NCI-H345 treated with DMSO at 0.1 percent for 48 hours (cell line): ENCODE measurements at regions not wholly inside any gene's neighbourhood (a gene's known extent, or its start where the extent isn't known, plus 50 kb on each side); places are given as distances from the start of the nearest gene placed in this dataset.

Experiments used
- DNase-seq: peaks from one replicate; lab custom pipeline; 2025; ENCODE audit not compliant: unreplicated experiment; lab: John Stamatoyannopoulos, UW

DNA sequence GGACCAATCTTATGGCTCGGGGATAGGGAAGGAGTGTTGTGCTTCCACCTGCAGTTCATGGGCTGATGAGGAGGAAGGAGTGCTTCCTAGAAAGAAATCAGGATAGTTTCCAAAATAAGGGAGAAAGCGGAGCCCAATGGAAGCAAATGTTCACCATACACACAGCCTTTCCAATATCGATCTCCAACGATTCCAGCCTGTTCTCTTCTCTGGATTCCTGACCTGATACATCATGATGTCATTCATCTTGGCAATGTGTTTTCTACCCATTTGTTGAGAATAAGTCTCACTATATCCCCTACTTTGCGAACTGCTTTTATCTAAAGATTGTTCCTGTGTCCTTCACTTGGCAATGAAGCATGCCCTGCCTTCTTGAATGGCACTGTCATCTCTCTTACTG lies 205.3 kb upstream of the SIX2 start:
- DNase-seq: no peak

DNA sequence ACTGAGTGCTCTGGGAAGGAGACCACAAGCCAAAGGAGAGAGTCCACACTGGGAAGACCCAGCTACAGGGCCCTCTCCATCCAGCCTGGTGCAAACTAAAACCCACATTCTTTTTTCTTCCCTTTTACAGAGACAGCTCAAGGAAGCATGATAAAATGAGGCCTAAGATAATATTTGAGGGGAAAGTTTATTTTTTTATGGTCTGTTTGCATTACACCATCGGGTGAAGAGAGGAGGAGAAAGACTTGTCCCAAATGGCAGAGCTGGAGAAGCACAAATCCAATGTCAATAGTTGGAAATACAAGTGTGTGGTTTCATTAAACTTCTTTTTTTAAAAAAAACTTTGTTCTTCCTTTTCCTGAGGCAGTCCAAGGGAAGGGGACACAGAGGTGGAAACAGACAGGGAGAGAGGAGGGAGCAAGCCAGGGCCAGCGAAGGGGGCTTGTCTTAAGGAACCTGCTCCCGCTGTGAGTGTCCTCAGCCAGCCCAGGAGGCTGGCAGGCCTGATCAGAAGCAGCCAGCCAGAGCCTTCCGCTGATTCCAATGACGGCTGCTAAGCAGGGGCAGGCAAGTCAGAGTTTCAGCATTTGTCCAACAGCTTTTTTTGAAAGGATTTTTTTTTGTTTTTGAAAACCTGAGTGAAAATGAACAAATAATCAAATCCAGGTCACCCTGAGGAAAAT lies 203.8 kb upstream of the SIX2 start:
- no peak for DNase-seq

- DNase-seq: no peak
Observed at GRCh38 chr2:45211636-45212035, 202.4 kb upstream of the SIX2 start.

DNA sequence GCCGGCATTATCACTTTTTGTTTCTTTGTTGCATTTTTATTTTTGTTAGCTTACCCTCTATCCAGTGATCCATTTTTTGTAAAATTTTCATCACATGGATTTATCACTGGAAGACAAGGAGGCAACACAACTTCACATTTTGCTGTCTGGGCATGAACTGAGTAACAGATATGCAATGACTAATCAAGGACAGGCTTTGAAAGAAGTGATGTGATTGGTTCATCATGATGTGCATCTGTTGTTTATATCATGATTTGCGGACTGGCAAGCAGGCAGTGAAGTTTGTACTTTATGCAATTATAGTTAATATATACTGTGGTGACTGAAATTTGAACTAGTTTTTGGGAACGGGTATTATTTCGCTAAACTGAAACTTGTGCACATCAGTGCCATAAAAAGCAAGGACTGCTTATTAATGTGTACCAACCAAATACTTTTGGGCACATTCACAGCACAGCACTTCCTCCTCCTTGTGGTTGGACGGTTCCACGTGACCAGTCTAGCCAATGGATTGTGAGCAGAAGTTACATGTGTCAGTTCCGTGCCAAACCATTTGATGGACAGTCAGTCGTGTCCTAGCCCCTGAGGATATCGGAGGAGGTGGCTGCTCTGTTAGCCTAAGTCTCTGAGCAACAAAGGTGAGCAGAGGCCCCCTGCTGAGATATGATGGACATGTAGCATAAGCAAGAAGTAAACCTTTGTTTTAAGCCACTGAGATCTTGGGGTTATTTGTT lies 201.4 kb upstream of the SIX2 start:
- DNase-seq: no peak

- DNase-seq: no peak
Observed at GRCh38 chr2:45209875-45210274, 200.6 kb upstream of the SIX2 start.

DNA sequence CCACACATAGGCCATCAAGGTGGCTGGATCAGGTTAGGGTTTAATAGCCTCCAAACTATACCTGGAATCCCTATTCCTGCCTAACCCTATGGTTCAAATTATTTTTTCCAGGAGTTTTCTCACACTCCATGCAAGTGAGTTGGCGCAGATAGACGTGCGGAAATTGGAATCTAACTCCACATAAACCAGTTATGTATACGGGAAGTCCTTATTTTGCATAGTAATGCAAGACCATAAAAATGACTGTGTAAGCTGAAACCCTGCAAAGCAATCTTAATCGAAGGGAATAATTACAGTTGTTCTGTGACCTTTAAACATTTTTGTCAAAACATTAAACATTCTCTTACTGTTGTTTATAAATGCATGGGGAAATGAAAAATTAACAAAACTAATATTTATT lies 200.1 kb upstream of the SIX2 start:
- no peak for DNase-seq

GRCh38 chr2:45207101-45207500 lies 197.8 kb upstream of the SIX2 start:
- DNase-seq: no peak

DNA sequence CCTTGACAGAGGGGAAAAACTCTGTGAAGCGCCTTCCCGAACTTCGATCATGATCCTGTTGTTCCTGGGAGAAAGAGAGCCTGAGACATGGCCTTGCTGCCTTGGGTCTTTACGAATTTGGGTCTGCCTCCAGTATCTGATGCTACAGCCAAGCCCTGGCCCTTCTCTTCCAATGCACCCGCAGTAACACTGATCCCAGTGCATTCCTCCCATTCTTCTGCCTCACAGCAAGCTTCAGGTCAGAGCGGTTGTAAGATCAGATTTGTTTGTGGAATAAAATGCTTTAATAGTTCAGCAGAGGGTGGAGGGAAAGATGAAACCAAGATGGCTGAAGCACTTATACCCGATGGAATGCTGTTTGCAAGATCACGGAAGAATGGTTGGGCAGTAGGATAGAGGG lies 196.7 kb upstream of the SIX2 start:
- DNase-seq: no peak

DNA sequence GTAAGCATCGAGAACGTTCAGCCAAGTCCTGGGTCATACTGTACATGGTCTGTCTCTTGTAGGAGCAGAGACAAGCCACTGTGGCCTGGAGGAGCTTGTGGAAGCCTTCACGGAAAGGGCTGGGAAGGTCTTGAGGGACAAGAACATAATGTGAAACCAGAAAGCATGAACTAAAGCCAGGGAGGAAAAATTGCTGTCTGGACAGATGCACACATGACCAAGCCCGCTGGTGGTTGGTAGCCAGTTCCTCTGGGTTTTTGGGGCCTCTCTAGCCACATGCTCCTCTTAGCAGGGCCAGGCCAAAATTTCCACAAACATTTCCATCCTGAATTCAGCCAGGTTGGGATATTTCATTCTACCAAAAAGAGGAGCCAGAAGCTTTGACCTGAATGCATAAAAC lies 196.2 kb upstream of the SIX2 start:
- DNase-seq: no peak

GRCh38 chr2:45203400-45203799 lies 194.1 kb upstream of the SIX2 start:
- no peak for DNase-seq

GRCh38 chr2:45199973-45200372 lies 190.7 kb upstream of the SIX2 start:
- DNase-seq: no peak

GRCh38 chr2:45195916-45196315 lies 186.7 kb upstream of the SIX2 start:
- DNase-seq: no peak

DNA sequence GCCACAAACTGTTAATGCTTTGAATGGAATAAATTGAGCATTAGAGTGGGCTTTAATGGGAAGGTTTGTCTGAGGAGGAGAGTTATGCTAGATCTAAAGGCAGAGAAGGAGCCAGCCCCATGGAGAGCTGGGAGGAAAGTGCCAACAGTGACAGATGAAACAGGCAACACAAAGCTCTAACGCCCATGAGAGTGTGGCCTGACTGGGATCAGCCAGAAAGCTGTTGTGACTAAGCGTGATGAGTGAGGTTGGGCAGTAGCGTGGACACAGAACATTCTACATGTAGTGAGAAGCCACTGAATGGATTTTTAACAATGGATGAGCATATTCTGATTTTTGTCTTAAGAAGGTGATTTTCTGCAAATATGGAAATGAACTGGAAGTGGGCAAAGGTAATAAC lies 185.3 kb upstream of the SIX2 start:
- no peak for DNase-seq

GRCh38 chr2:45193581-45193980 lies 184.3 kb upstream of the SIX2 start:
- no peak for DNase-seq

GRCh38 chr2:45192991-45193390 lies 183.7 kb upstream of the SIX2 start:
- DNase-seq: no peak

DNA sequence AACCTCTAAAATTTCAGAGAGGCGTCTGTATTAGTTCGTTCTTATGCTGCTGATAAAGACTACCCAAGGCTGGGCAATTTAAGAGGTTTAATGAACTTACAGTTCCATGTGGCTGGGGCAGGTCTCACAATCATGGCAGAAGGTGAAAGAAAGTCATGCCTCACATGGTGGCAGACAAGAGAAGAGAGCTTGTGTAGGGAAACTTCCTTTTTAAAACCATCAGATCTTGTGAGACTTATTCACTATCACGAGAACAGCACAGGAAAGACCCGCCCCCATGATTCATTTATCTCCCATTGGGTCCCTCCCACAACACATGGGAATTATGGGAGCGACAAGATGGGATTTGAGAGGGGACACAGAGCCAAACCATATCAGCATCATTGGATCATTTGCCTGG lies 183.2 kb upstream of the SIX2 start:
- DNase-seq: no peak

GRCh38 chr2:45191976-45192375 lies 182.7 kb upstream of the SIX2 start:
- DNase-seq: no peak

- DNase-seq: no peak
Observed at GRCh38 chr2:45191146-45191863, 182.1 kb upstream of the SIX2 start.

GRCh38 chr2:45190481-45190942 lies 181.3 kb upstream of the SIX2 start:
- DNase-seq: no peak

DNA sequence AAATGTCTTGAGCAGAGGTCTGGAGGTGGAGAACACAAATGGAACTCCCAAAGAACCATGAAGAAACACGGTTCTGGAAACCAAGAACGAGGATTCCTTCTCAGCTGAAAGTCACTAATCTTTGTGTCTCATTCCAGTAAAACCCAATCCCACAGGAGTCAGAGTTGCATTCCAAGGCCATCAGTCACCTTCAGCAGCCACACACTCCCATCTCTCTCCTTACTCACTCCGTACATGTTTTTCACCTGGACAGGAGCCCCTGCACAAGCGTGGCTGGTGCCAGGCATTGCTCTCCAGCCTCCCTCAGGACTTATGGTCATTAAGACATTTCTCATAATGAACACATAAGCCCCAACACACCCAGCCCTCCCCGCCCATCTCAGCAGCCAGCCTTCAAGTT lies 175.4 kb upstream of the SIX2 start:
- no peak for DNase-seq

DNA sequence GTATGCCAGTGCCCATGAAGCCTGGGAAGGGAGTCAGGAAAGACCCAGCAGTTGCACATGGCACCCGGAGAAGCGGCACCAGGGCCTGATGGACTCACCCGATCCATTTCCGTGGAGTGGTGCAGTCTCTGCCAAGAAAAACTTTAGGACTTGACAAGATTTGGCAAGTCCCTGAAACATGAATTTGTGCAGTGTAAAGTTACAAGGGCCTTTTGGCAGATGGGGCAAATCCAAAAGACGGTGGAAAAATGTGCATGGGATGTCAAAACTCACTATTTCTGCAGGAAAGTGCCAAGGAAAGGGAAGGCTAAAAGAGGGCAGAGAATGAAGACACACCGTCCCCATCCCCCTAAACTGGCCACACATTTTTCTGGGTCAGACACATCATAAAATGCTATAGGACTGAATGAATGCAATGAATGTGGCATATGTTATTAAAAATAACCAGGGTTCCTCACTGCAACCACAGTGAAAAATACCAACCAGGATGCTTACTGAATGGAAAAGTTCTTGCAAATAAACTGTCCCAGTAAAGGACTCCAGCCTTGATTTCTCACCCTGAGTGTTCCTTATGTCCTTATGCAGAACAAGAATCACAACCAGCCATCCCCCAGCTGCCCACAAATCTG lies 173.5 kb upstream of the SIX2 start:
- no peak for DNase-seq

- DNase-seq: no peak
Observed at GRCh38 chr2:45180779-45181178, 171.5 kb upstream of the SIX2 start.
